GM12892 (cell line): ENCODE measurements at regions not wholly inside any gene's neighbourhood (a gene's known extent, or its start where the extent isn't known, plus 50 kb on each side); places are given as distances from the start of the nearest gene placed in this dataset.

ENCODE experiments used
- POLR2A ChIP-seq: IDR thresholded peaks from 2 replicates; pipeline ENCODE4 v1.6.1; 2011; ENCODE audit warnings: low read depth, low read length, control low read depth
- POLR2AphosphoS5 ChIP-seq: IDR thresholded peaks from 2 replicates; pipeline ENCODE4 v1.6.1; 2011; ENCODE audit warnings: low read depth, low read length, control low read depth
- TAF1 ChIP-seq: IDR thresholded peaks from 2 replicates; pipeline ENCODE4 v1.6.1; 2011; ENCODE audit warnings: low read depth, mild to moderate bottlenecking, control low read depth, low read length, borderline replicate concordance

- no peak for TF ChIP-seq TAF1
- TF ChIP-seq POLR2A = no peak
- no peak for TF ChIP-seq POLR2AphosphoS5
Observed at GRCh38 chr7:115125750-115126149, 203.9 kb downstream of the MDFIC start.
